OCI-LY1 (cell line): ENCODE measurements at regions not wholly inside any gene's neighbourhood (a gene's known extent, or its start where the extent isn't known, plus 50 kb on each side); places are given as distances from the start of the nearest gene placed in this dataset.

Experiments
- H2AFZ ChIP-seq: fragments of 200-600 bp; sonication (generic), shearing (Covaris generic); 2 replicates; pipeline ENCODE4 v1.6.0; 2014; ENCODE audit warnings: antibody characterized with exemption, mild to moderate bottlenecking, low read length
- H3F3A ChIP-seq: fragments of 200-600 bp; sonication (generic), shearing (Covaris generic); 2 replicates; pipeline ENCODE4 v1.6.0; 2014; ENCODE audit warnings: mild to moderate bottlenecking, antibody characterized with exemption, low read length, moderate library complexity; ENCODE audit not compliant: insufficient read depth
- H3K27ac ChIP-seq: fragments of 200-600 bp; sonication (generic); 2 replicates; pipeline ENCODE4 v1.5.1; 2014; ENCODE audit warnings: low read length, mixed run types, mild to moderate bottlenecking, low read depth; ENCODE audit not compliant: poor library complexity, severe bottlenecking
- H3K27me3 ChIP-seq: fragments of 200-600 bp; sonication (generic); 2 replicates; pipeline ENCODE4 v1.6.0; 2014; ENCODE audit warnings: antibody characterized with exemption, mild to moderate bottlenecking, low read length, moderate library complexity; ENCODE audit not compliant: insufficient read depth
- H3K36me3 ChIP-seq: fragments of 200-600 bp; sonication (generic); 2 replicates; pipeline ENCODE4 v1.6.1; 2014; ENCODE audit warnings: mild to moderate bottlenecking, antibody characterized with exemption, low read length, moderate library complexity, mixed read lengths; ENCODE audit not compliant: insufficient read depth
- H3K4me1 ChIP-seq: fragments of 200-600 bp; sonication (generic); 2 replicates; pipeline ENCODE4 v1.5.1; 2014; ENCODE audit warnings: mild to moderate bottlenecking, low read length, moderate library complexity; ENCODE audit not compliant: insufficient read depth, severe bottlenecking
- H3K4me2 ChIP-seq: fragments of 200-600 bp; sonication (generic), shearing (Covaris generic); 2 replicates; pipeline ENCODE4 v1.6.1; 2014; ENCODE audit warnings: low read length
- H3K4me3 ChIP-seq: fragments of 200-600 bp; sonication (generic); 2 replicates; pipeline ENCODE4 v1.5.1; 2014; ENCODE audit warnings: low read length, low read depth, mild to moderate bottlenecking, mixed read lengths; ENCODE audit not compliant: poor library complexity, severe bottlenecking
- H3K79me2 ChIP-seq: fragments of 200-600 bp; shearing (Covaris generic); 2 replicates; pipeline ENCODE4 v1.6.1; 2016; ENCODE audit warnings: mixed run types, low read length, mixed read lengths; ENCODE audit not compliant: insufficient read depth
- H3K9ac ChIP-seq: fragments of 200-600 bp; sonication (generic), shearing (Covaris generic); 2 replicates; pipeline ENCODE4 v1.6.1; 2014; ENCODE audit warnings: mild to moderate bottlenecking, low read length, mixed read lengths
- H3K9me2 ChIP-seq: fragments of 200-600 bp; sonication (generic), shearing (Covaris generic); 2 replicates; pipeline ENCODE4 v1.6.1; 2014; ENCODE audit warnings: low read depth, mild to moderate bottlenecking, low read length, mixed read lengths
- H3K9me3 ChIP-seq: fragments of 200-600 bp; shearing (Covaris generic); 2 replicates; pipeline ENCODE4 v1.6.1; 2014; ENCODE audit warnings: low read length, mixed read lengths
- H4K20me1 ChIP-seq: fragments of 200-600 bp; sonication (generic), shearing (Covaris generic); 2 replicates; pipeline ENCODE4 v1.6.0; 2016; ENCODE audit warnings: mild to moderate bottlenecking, low read length; ENCODE audit not compliant: insufficient read depth
- CTCF ChIP-seq: fragments of 200-600 bp; sonication (generic), shearing (Covaris generic); IDR thresholded peaks from 2 replicates; pipeline ENCODE4 v1.5.1; 2017; ENCODE audit warnings: mild to moderate bottlenecking, antibody characterized with exemption, low read length, moderate library complexity, mixed read lengths
- EZH2 ChIP-seq: fragments of 200-600 bp; sonication (generic), shearing (Covaris generic); IDR thresholded peaks from 2 replicates; pipeline ENCODE4 v1.8.0; 2017; ENCODE audit warnings: borderline replicate concordance, mixed run types, mild to moderate bottlenecking, antibody characterized with exemption, low read length, moderate library complexity, mixed read lengths

- H3K79me2 ChIP-seq, result no peaks in the 10 kb centered on the region
- H2AFZ ChIP-seq, result no peak overlapping the region
- H3K4me3 ChIP-seq, result no peak overlapping the region
- H3K4me2 ChIP-seq, result no peak overlapping the region
- no peaks in the 10 kb centered on the region for H3K9me3 ChIP-seq
- no peak for TF ChIP-seq CTCF
- no peak for TF ChIP-seq EZH2
- H3K36me3 ChIP-seq, result no peaks in the 10 kb centered on the region
- H3K9me2 ChIP-seq, result no peaks in the 10 kb centered on the region
- H3K27ac ChIP-seq, result no peak overlapping the region
- no peaks in the 10 kb centered on the region for H3F3A ChIP-seq
- H3K9ac ChIP-seq, result no peak overlapping the region
- no peaks in the 10 kb centered on the region for H4K20me1 ChIP-seq
- H3K4me1 ChIP-seq, result no peaks in the 10 kb centered on the region
- H3K27me3 ChIP-seq, result no peaks in the 10 kb centered on the region
Observed at GRCh38 chr3:81967393-81967792, 205.9 kb upstream of the GBE1 start.

- Histone ChIP-seq H3K79me2 (no peaks in the 10 kb centered on the region), H3K27me3 (no peaks in the 10 kb centered on the region), H3K4me2 (no peak overlapping the region), H3K27ac (no peak overlapping the region), H3F3A (no peaks in the 10 kb centered on the region), H3K36me3 (no peaks in the 10 kb centered on the region), H3K9me3 (no peaks in the 10 kb centered on the region), H3K4me1 (no peaks in the 10 kb centered on the region), H3K9ac (no peak overlapping the region), H2AFZ (no peak overlapping the region), H4K20me1 (no peaks in the 10 kb centered on the region), H3K9me2 (no peaks in the 10 kb centered on the region), H3K4me3 (no peak overlapping the region)
- no peak for TF ChIP-seq CTCF
- TF ChIP-seq EZH2, result no peak
Observed at GRCh38 chr3:81965696-81966095, 204.3 kb upstream of the GBE1 start.

GRCh38 chr3:81962396-81962795 lies 201.0 kb upstream of the GBE1 start:
- Histone ChIP-seq H3K79me2 (no peaks in the 10 kb centered on the region), H3K4me1 (no peaks in the 10 kb centered on the region), H3K27me3 (no peaks in the 10 kb centered on the region), H3K9ac (no peak overlapping the region), H3F3A (no peaks in the 10 kb centered on the region), H3K36me3 (no peaks in the 10 kb centered on the region), H4K20me1 (no peaks in the 10 kb centered on the region), H3K27ac (no peak overlapping the region), H3K4me3 (no peak overlapping the region), H3K9me3 (no peaks in the 10 kb centered on the region), H3K4me2 (no peak overlapping the region), H2AFZ (no peak overlapping the region), H3K9me2 (no peaks in the 10 kb centered on the region)
- no peak for TF ChIP-seq EZH2
- TF ChIP-seq CTCF, result no peak
